ENCODE measurements at regions not wholly inside any gene's neighbourhood (a gene's known extent, or its start where the extent isn't known, plus 50 kb on each side); places are given as distances from the start of the nearest gene placed in this dataset.

DNA sequence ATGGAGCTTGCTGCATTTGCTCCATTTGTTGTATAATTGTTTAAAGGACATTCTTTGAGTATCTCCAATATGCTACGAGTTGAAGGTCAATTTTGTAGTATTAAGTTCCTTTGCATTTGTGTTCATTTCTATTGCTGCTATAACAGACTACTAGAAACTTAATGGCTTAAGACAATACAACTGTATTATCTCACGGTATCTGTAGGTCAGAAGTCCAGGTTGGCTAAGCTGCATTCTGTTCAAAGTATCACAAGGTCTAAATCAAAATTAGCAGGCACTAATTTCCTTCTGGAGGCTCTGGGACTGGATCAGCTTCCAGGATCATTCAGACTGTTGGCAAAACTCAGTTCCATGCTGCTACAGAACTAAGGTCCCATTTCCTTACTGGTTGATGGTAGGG is 340.6 kb downstream of the GXYLT1 start:
- intact Hi-C loops (cut with micrococcal nuclease): no loop called here
- ATAC-seq (no peak), DNase-seq (ENCODE audit: extremely low read depth in 1 of 4, low spot score in 3 of 4) (no peak), FAIRE-seq (no peak)
- CTCF ChIA-PET (ENCODE audit: low intra/inter-chr PET ratio): no interaction called here
- Histone ChIP-seq H3K4me2 (ENCODE audit: insufficient read depth, low read length) (no peak overlapping the region), H3K36me3 (ENCODE audit: control insufficient read depth, insufficient read depth, low read length) (no peaks in the 10 kb centered on the region), H3K4me1 (replicated peaks in 1 of 2; ENCODE audit: control insufficient read depth in 2 of 2, insufficient read depth in 2 of 2, low read length in 2 of 2) (no peaks in the 10 kb centered on the region), H4K20me1 (replicated peaks; ENCODE audit: control insufficient read depth, insufficient read depth, low read length) (no peaks in the 10 kb centered on the region), H3K9me3 (replicated peaks; ENCODE audit: control insufficient read depth, insufficient read depth, low read depth, low read length) (no peaks in the 10 kb centered on the region), H3K9me1 (ENCODE audit: control insufficient read depth, insufficient read depth, low read length) (no peaks in the 10 kb centered on the region), H2AFZ (ENCODE audit: low read depth, low read length) (no peak overlapping the region), H3K79me2 (ENCODE audit: control insufficient read depth, insufficient read depth, low read length) (no peaks in the 10 kb centered on the region), H3K27ac (ENCODE audit: extremely low read depth, low read depth, low read length) (no peak overlapping the region), H3K27me3 (ENCODE audit: control insufficient read depth in 2 of 2, insufficient read depth in 2 of 2, low read length in 2 of 2) (no peaks in the 10 kb centered on the region), H3K4me3 (no peak overlapping the region), H3K9ac (ENCODE audit: insufficient read depth in 1 of 2, low read depth in 2 of 2, low read length in 2 of 2) (no peak overlapping the region)
- in situ Hi-C loops (cut with MboI): no loop called here
- 0% methylated on average over 2 of the region's 2 CpGs for WGBS (ENCODE audit: insufficient coverage, low coverage, missing lambda C conversion rate)
- POLR2A ChIA-PET: no interaction called here
- BruUV-seq (replicated peaks): no TSS peak
- no peak for TF ChIP-seq EP300 (IDR thresholded peaks at IDR 0.05; ENCODE audit: low read length)
- TF ChIP-seq, protein P1, sequence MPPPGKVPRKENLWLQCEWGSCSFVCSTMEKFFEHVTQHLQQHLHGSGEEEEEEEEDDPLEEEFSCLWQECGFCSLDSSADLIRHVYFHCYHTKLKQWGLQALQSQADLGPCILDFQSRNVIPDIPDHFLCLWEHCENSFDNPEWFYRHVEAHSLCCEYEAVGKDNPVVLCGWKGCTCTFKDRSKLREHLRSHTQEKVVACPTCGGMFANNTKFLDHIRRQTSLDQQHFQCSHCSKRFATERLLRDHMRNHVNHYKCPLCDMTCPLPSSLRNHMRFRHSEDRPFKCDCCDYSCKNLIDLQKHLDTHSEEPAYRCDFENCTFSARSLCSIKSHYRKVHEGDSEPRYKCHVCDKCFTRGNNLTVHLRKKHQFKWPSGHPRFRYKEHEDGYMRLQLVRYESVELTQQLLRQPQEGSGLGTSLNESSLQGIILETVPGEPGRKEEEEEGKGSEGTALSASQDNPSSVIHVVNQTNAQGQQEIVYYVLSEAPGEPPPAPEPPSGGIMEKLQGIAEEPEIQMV (tag; conservative IDR thresholded peaks at IDR 0.05; ENCODE audit: low read depth): no peak
- no peak for TF ChIP-seq ZNF239 (CRISPR knock-in tag; IDR thresholded peaks at IDR 0.05)
- TF ChIP-seq ZNF583 (CRISPR knock-in tag; IDR thresholded peaks at IDR 0.05): no peak
- TF ChIP-seq, protein P2, sequence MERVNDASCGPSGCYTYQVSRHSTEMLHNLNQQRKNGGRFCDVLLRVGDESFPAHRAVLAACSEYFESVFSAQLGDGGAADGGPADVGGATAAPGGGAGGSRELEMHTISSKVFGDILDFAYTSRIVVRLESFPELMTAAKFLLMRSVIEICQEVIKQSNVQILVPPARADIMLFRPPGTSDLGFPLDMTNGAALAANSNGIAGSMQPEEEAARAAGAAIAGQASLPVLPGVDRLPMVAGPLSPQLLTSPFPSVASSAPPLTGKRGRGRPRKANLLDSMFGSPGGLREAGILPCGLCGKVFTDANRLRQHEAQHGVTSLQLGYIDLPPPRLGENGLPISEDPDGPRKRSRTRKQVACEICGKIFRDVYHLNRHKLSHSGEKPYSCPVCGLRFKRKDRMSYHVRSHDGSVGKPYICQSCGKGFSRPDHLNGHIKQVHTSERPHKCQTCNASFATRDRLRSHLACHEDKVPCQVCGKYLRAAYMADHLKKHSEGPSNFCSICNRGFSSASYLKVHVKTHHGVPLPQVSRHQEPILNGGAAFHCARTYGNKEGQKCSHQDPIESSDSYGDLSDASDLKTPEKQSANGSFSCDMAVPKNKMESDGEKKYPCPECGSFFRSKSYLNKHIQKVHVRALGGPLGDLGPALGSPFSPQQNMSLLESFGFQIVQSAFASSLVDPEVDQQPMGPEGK (CRISPR knock-in tag; IDR thresholded peaks at IDR 0.05; ENCODE audit: borderline replicate concordance): no peak
- no peak for TF ChIP-seq NBN (IDR thresholded peaks at IDR 0.05; ENCODE audit: low read depth)
- no peak for TF ChIP-seq HDAC6 (IDR thresholded peaks at IDR 0.05; ENCODE audit: low read depth, low read length)
- TF ChIP-seq BCL6 (CRISPR knock-in tag; IDR thresholded peaks at IDR 0.05): no peak
- no peak for TF ChIP-seq CBFB (CRISPR knock-in tag; IDR thresholded peaks at IDR 0.05)
- TF ChIP-seq, protein P3, sequence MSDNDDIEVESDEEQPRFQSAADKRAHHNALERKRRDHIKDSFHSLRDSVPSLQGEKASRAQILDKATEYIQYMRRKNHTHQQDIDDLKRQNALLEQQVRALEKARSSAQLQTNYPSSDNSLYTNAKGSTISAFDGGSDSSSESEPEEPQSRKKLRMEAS (CRISPR knock-in tag; IDR thresholded peaks at IDR 0.05): no peak
- no peak for TF ChIP-seq STAT5A (IDR thresholded peaks at IDR 0.05; ENCODE audit: borderline replicate concordance, low read length)
- no peak for TF ChIP-seq ZNF282 (CRISPR knock-in tag; IDR thresholded peaks at IDR 0.05)
- TF ChIP-seq ETS2 (tag; IDR thresholded peaks at IDR 0.05; ENCODE audit: borderline replicate concordance, poor library complexity, severe bottlenecking): no peak
- no peak for TF ChIP-seq ZNF76 (CRISPR knock-in tag; IDR thresholded peaks at IDR 0.05; ENCODE audit: borderline replicate concordance)
- TF ChIP-seq, protein P4, sequence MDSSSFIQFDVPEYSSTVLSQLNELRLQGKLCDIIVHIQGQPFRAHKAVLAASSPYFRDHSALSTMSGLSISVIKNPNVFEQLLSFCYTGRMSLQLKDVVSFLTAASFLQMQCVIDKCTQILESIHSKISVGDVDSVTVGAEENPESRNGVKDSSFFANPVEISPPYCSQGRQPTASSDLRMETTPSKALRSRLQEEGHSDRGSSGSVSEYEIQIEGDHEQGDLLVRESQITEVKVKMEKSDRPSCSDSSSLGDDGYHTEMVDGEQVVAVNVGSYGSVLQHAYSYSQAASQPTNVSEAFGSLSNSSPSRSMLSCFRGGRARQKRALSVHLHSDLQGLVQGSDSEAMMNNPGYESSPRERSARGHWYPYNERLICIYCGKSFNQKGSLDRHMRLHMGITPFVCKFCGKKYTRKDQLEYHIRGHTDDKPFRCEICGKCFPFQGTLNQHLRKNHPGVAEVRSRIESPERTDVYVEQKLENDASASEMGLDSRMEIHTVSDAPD (CRISPR knock-in tag; IDR thresholded peaks at IDR 0.05): no peak
- no peak for TF ChIP-seq PML (IDR thresholded peaks at IDR 0.05; ENCODE audit: low read length)
- no peak for TF ChIP-seq SREBF2 (CRISPR knock-in tag; IDR thresholded peaks at IDR 0.05)

Data from K562 (cell line).